Loucy (cell line): ENCODE measurements at regions not wholly inside any gene's neighbourhood (a gene's known extent, or its start where the extent isn't known, plus 50 kb on each side); places are given as distances from the start of the nearest gene placed in this dataset.

ENCODE experiments used
- CTCF ChIP-seq: fragments of 200-600 bp; sonication (generic); conservative IDR thresholded peaks from 2 replicates; pipeline ENCODE4 v1.5.1; 2014; ENCODE audit warnings: mild to moderate bottlenecking, antibody characterized with exemption, low read length
- EZH2phosphoT487 ChIP-seq: fragments of 200-600 bp; IDR thresholded peaks from 2 replicates; pipeline ENCODE4 v1.6.1; 2018; ENCODE audit warnings: antibody characterized with exemption, mild to moderate bottlenecking, moderate library complexity, borderline replicate concordance

- TF ChIP-seq CTCF (no peak), EZH2phosphoT487 (no peak)
These were observed 1215.0 kb upstream of the TENM4 start for GRCh38 chr11:80655834-80656233.
